SU-DHL-6 (cell line): ENCODE measurements at regions not wholly inside any gene's neighbourhood (a gene's known extent, or its start where the extent isn't known, plus 50 kb on each side); places are given as distances from the start of the nearest gene placed in this dataset.

ENCODE experiments used
- H2AFZ ChIP-seq: fragments of 200-600 bp; sonication (generic); 2 replicates; pipeline ENCODE4 v1.6.1; 2014; ENCODE audit warnings: low read depth, mild to moderate bottlenecking, moderate library complexity, mixed read lengths, antibody characterized with exemption, low read length; ENCODE audit not compliant: severe bottlenecking
- H3F3A ChIP-seq: fragments of 200-600 bp; shearing (Covaris generic); 2 replicates; pipeline ENCODE4 v1.6.0; 2016; ENCODE audit warnings: antibody characterized with exemption, mild to moderate bottlenecking; ENCODE audit not compliant: insufficient read depth
- H3K27ac ChIP-seq: fragments of 200-600 bp; sonication (generic); 2 replicates; pipeline ENCODE4 v1.5.1; 2016; ENCODE audit warnings: low read depth, mild to moderate bottlenecking, low read length, moderate library complexity, mixed read lengths
- H3K27me3 ChIP-seq: fragments of 200-600 bp; sonication (generic), shearing (Covaris generic); 2 replicates; pipeline ENCODE4 v1.6.0; 2014; ENCODE audit warnings: mild to moderate bottlenecking, low read length
- H3K36me3 ChIP-seq: fragments of 200-600 bp; sonication (generic); 2 replicates; pipeline ENCODE4 v1.6.1; 2014; ENCODE audit warnings: mild to moderate bottlenecking, low read length, mixed read lengths
- H3K4me2 ChIP-seq: fragments of 300-600, 200-600 bp; shearing (Covaris generic), sonication (generic); 2 replicates; pipeline ENCODE4 v1.6.0; 2014; ENCODE audit warnings: low read length, low read depth, mild to moderate bottlenecking; ENCODE audit not compliant: poor library complexity, severe bottlenecking
- H3K4me3 ChIP-seq: fragments of 200-600 bp; sonication (generic); 2 replicates; pipeline ENCODE4 v1.5.1; 2014; ENCODE audit warnings: antibody characterized with exemption, low read length, mild to moderate bottlenecking, mixed read lengths; ENCODE audit not compliant: insufficient read depth, poor library complexity, severe bottlenecking
- H3K79me2 ChIP-seq: fragments of 200-600 bp; sonication (generic); 2 replicates; pipeline ENCODE4 v1.6.1; 2014; ENCODE audit warnings: mild to moderate bottlenecking, low read length, moderate library complexity; ENCODE audit not compliant: insufficient read depth
- H3K9ac ChIP-seq: fragments of 200-600 bp; sonication (generic); 2 replicates; pipeline ENCODE4 v1.7.0; 2014; ENCODE audit warnings: mild to moderate bottlenecking, low read length
- H3K9me2 ChIP-seq: fragments of 200-600 bp; sonication (generic); replicated peaks from 2 replicates; pipeline ENCODE4 v1.6.1; 2014; ENCODE audit warnings: low read length; ENCODE audit not compliant: insufficient read depth
- H3K9me3 ChIP-seq: fragments of 200-600 bp; sonication (generic); 2 replicates; pipeline ENCODE4 v1.6.1; 2014; ENCODE audit warnings: low read length, mixed read lengths; ENCODE audit not compliant: insufficient read depth
- H4K20me1 ChIP-seq: fragments of 200-600 bp; sonication (generic); 2 replicates; pipeline ENCODE4 v1.6.1; 2014; ENCODE audit warnings: low read depth, mild to moderate bottlenecking, antibody characterized with exemption, low read length, moderate library complexity, mixed read lengths
- EZH2phosphoT487 ChIP-seq: fragments of 200-600 bp; sonication (generic), shearing (Covaris generic); conservative IDR thresholded peaks from 2 replicates; pipeline ENCODE4 v1.6.1; 2018; ENCODE audit warnings: mild to moderate bottlenecking, antibody characterized with exemption, low read length, moderate library complexity, mixed read lengths
- TF ChIP-seq, protein P1 (sequence below): fragments of 200-600 bp; sonication (generic); IDR thresholded peaks from one replicate; pipeline ENCODE4 v1.5.1; 2017; ENCODE audit warnings: antibody characterized with exemption, mild to moderate bottlenecking, low read length, moderate library complexity; ENCODE audit not compliant: insufficient read depth, poor library complexity, severe bottlenecking

DNA sequence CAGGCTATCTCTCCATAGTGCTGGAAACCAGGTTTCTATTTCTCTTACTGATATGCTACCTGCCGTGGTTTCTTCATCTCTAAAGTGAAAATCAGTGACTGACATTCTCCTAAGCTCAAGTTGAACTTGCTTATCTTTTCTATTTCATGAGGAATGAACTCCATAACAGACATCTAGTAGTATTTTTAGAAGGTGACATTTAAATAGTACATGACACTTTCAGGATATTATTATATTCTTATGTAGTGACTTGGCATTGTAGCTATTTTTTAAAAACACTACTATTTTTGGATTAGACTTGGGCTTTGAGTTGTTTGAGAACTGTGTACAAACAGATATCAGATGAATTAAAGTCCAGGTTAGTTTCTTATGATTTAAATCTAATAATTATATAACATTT lies 1381.8 kb downstream of the DSC3 start:
- Histone ChIP-seq H2AFZ (no peak overlapping the region), H4K20me1 (no peaks in the 10 kb centered on the region), H3K79me2 (no peaks in the 10 kb centered on the region), H3F3A (no peaks in the 10 kb centered on the region), H3K9ac (no peak overlapping the region), H3K36me3 (no peaks in the 10 kb centered on the region), H3K27me3 (no peaks in the 10 kb centered on the region), H3K4me3 (no peak overlapping the region), H3K9me3 (no peaks in the 10 kb centered on the region), H3K27ac (no peak overlapping the region), H3K4me2 (no peak overlapping the region), H3K9me2 (no peaks in the 10 kb centered on the region)
- no peak for TF ChIP-seq EZH2phosphoT487
- TF ChIP-seq, protein P1, sequence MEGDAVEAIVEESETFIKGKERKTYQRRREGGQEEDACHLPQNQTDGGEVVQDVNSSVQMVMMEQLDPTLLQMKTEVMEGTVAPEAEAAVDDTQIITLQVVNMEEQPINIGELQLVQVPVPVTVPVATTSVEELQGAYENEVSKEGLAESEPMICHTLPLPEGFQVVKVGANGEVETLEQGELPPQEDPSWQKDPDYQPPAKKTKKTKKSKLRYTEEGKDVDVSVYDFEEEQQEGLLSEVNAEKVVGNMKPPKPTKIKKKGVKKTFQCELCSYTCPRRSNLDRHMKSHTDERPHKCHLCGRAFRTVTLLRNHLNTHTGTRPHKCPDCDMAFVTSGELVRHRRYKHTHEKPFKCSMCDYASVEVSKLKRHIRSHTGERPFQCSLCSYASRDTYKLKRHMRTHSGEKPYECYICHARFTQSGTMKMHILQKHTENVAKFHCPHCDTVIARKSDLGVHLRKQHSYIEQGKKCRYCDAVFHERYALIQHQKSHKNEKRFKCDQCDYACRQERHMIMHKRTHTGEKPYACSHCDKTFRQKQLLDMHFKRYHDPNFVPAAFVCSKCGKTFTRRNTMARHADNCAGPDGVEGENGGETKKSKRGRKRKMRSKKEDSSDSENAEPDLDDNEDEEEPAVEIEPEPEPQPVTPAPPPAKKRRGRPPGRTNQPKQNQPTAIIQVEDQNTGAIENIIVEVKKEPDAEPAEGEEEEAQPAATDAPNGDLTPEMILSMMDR = no peak

DNA sequence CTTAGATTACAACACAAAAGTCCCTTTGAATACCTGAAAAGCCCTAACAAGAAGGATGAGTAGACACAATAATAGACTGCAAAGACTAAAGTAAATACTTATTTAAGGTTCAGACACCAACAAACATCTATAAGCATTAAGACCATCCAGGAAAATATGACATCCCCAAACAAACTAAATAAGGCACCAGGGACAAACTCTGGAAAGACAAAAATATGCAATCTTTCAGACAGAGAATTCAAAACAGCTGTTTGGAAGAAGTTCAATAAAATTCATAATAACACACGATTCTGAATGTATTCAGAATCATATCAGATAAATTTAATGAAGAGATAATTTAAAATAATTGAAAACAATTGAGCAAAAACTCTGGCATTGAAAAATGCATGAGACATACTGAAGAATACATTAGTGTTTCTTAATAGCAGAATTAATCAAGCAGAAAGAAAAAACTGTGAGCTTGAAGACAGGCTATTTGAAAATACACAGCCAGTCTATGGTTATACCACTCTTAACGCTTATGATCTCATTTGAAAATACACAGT lies 1388.8 kb downstream of the DSC3 start:
- no peak overlapping the region for H3K4me2 ChIP-seq
- H3K27ac ChIP-seq = no peak overlapping the region
- no peaks in the 10 kb centered on the region for H4K20me1 ChIP-seq
- H3K36me3 ChIP-seq = no peaks in the 10 kb centered on the region
- H3K79me2 ChIP-seq = no peaks in the 10 kb centered on the region
- no peaks in the 10 kb centered on the region for H3K9me3 ChIP-seq
- no peaks in the 10 kb centered on the region for H3K9me2 ChIP-seq
- H2AFZ ChIP-seq = no peak overlapping the region
- H3K9ac ChIP-seq = no peak overlapping the region
- H3K4me3 ChIP-seq = no peak overlapping the region
- no peaks in the 10 kb centered on the region for H3F3A ChIP-seq
- H3K27me3 ChIP-seq = no peaks in the 10 kb centered on the region
- TF ChIP-seq, protein P1 = no peak
- no peak for TF ChIP-seq EZH2phosphoT487

DNA sequence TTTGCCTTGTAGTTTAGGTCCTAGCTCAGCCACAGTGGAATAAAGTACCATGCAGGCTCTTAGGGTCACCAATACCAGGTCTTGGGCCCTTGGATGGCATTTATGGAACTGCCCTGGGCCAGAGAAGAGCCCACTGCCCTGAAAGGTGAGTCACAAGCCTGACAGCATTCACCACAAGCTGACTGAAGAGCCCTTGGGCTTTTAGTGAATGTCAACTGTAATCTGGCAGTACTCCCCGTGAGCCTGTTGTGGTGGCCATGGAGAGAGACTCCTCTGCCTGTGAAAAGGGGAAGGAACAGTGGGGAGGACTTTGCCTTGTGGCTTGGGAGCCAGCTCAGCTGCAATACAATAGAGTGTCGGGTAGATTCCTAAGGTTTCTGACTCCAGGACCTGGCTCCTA lies 1389.7 kb downstream of the DSC3 start:
- Histone ChIP-seq H4K20me1 (no peaks in the 10 kb centered on the region), H2AFZ (no peak overlapping the region), H3K4me3 (no peak overlapping the region), H3K9ac (no peak overlapping the region), H3K27me3 (no peaks in the 10 kb centered on the region), H3K9me2 (no peaks in the 10 kb centered on the region), H3F3A (no peaks in the 10 kb centered on the region), H3K36me3 (no peaks in the 10 kb centered on the region), H3K27ac (no peak overlapping the region), H3K79me2 (no peaks in the 10 kb centered on the region), H3K4me2 (no peak overlapping the region), H3K9me3 (no peaks in the 10 kb centered on the region)
- TF ChIP-seq, protein P1 = no peak
- TF ChIP-seq EZH2phosphoT487 = no peak
